ENCODE measurements at regions not wholly inside any gene's neighbourhood (a gene's known extent, or its start where the extent isn't known, plus 50 kb on each side); places are given as distances from the start of the nearest gene placed in this dataset.

- Histone ChIP-seq H3K9ac (ENCODE audit: low read length) (no peak overlapping the region), H4K20me1 (ENCODE audit: insufficient read depth, low read length) (no peaks in the 10 kb centered on the region), H3K36me3 (ENCODE audit: insufficient read depth, low read length) (no peaks in the 10 kb centered on the region), H3K4me2 (ENCODE audit: low read length) (no peak overlapping the region), H3K9me3 (ENCODE audit: insufficient read depth, low read depth, low read length) (no peaks in the 10 kb centered on the region), H3K79me2 (ENCODE audit: insufficient read depth, low read length) (no peaks in the 10 kb centered on the region), H3K27ac (ENCODE audit: low read depth, low read length) (no peak overlapping the region), H3K27me3 (ENCODE audit: insufficient read depth, low read length) (no peaks in the 10 kb centered on the region), H3K4me3 (ENCODE audit: insufficient read depth, low read depth, low read length) (no peak overlapping the region), H3K4me1 (ENCODE audit: insufficient read depth, low read length) (no peaks in the 10 kb centered on the region), H2AFZ (ENCODE audit: low read depth, low read length) (no peak overlapping the region)
- Mint-ChIP-seq H3K27me3 (ENCODE audit: low read depth, unreplicated experiment) (no peaks in the 10 kb centered on the region), H3K4me3 (ENCODE audit: unreplicated experiment) (no peak overlapping the region), H3K4me1 (ENCODE audit: low read depth, unreplicated experiment) (no peaks in the 10 kb centered on the region), H3K36me3 (ENCODE audit: low read depth, unreplicated experiment) (no peaks in the 10 kb centered on the region), H3K9me3 (ENCODE audit: unreplicated experiment) (peaks cover 1% of the 10 kb centered on the region), H3K27ac (ENCODE audit: unreplicated experiment) (no peak overlapping the region)
- TF ChIP-seq CTCF (IDR thresholded peaks at IDR 0.05; ENCODE audit: insufficient read depth, low read depth, low read length) (no peak), EZH2 (IDR thresholded peaks at IDR 0.05; ENCODE audit: insufficient read depth, low read length) (no peak)
- DNase-seq (ENCODE audit: low read depth) (no peak), FAIRE-seq (no peak)
Observed at GRCh38 chr5:97606531-97606930, 423.5 kb upstream of the RIOK2 start.

- H2AFZ ChIP-seq (ENCODE audit: low read depth, low read length): no peak overlapping the region
- Mint-ChIP-seq H3K9me3 (ENCODE audit: unreplicated experiment) (peaks cover 1% of the 10 kb centered on the region), H3K4me3 (ENCODE audit: unreplicated experiment) (no peak overlapping the region), H3K27me3 (ENCODE audit: low read depth, unreplicated experiment) (no peaks in the 10 kb centered on the region), H3K27ac (ENCODE audit: unreplicated experiment) (no peak overlapping the region), H3K36me3 (ENCODE audit: low read depth, unreplicated experiment) (no peaks in the 10 kb centered on the region), H3K4me1 (ENCODE audit: low read depth, unreplicated experiment) (no peaks in the 10 kb centered on the region)
- no peaks in the 10 kb centered on the region for H3K36me3 ChIP-seq (ENCODE audit: insufficient read depth, low read length)
- no peak overlapping the region for H3K4me2 ChIP-seq (ENCODE audit: low read length)
- TF ChIP-seq EZH2 (IDR thresholded peaks at IDR 0.05; ENCODE audit: insufficient read depth, low read length): no peak
- TF ChIP-seq CTCF (IDR thresholded peaks at IDR 0.05; ENCODE audit: insufficient read depth, low read depth, low read length): no peak
- H3K4me1 ChIP-seq (ENCODE audit: insufficient read depth, low read length): no peaks in the 10 kb centered on the region
- FAIRE-seq (no peak), DNase-seq (ENCODE audit: low read depth) (no peak)
- no peak overlapping the region for H3K4me3 ChIP-seq (ENCODE audit: insufficient read depth, low read depth, low read length)
- H3K79me2 ChIP-seq (ENCODE audit: insufficient read depth, low read length): no peaks in the 10 kb centered on the region
- no peak overlapping the region for H3K9ac ChIP-seq (ENCODE audit: low read length)
- no peaks in the 10 kb centered on the region for H3K9me3 ChIP-seq (ENCODE audit: insufficient read depth, low read depth, low read length)
- H3K27ac ChIP-seq (ENCODE audit: low read depth, low read length): no peak overlapping the region
- H4K20me1 ChIP-seq (ENCODE audit: insufficient read depth, low read length): no peaks in the 10 kb centered on the region
- H3K27me3 ChIP-seq (ENCODE audit: insufficient read depth, low read length): no peaks in the 10 kb centered on the region
Observed at GRCh38 chr5:97608501-97608900, 425.5 kb upstream of the RIOK2 start.

GRCh38 chr5:97618721-97619120 is 435.7 kb upstream of the RIOK2 start:
- Mint-ChIP-seq H3K27ac (ENCODE audit: unreplicated experiment) (no peak overlapping the region), H3K9me3 (ENCODE audit: unreplicated experiment) (no peaks in the 10 kb centered on the region), H3K4me1 (ENCODE audit: low read depth, unreplicated experiment) (peaks cover 6% of the 10 kb centered on the region), H3K36me3 (ENCODE audit: low read depth, unreplicated experiment) (no peaks in the 10 kb centered on the region), H3K4me3 (ENCODE audit: unreplicated experiment) (no peak overlapping the region), H3K27me3 (ENCODE audit: low read depth, unreplicated experiment) (no peaks in the 10 kb centered on the region)
- H3K79me2 ChIP-seq (ENCODE audit: insufficient read depth, low read length): no peaks in the 10 kb centered on the region
- no peak overlapping the region for H3K9ac ChIP-seq (ENCODE audit: low read length)
- peak; percentile 29 for FAIRE-seq
- H3K4me2 ChIP-seq (ENCODE audit: low read length): no peak overlapping the region
- no peaks in the 10 kb centered on the region for H3K4me1 ChIP-seq (ENCODE audit: insufficient read depth, low read length)
- H3K27ac ChIP-seq (ENCODE audit: low read depth, low read length): no peak overlapping the region
- no peaks in the 10 kb centered on the region for H3K27me3 ChIP-seq (ENCODE audit: insufficient read depth, low read length)
- DNase-seq (ENCODE audit: low read depth): peak; percentile 78
- H3K36me3 ChIP-seq (ENCODE audit: insufficient read depth, low read length): no peaks in the 10 kb centered on the region
- H3K4me3 ChIP-seq (ENCODE audit: insufficient read depth, low read depth, low read length): no peak overlapping the region
- no peak for TF ChIP-seq CTCF (IDR thresholded peaks at IDR 0.05; ENCODE audit: insufficient read depth, low read depth, low read length)
- no peak for TF ChIP-seq EZH2 (IDR thresholded peaks at IDR 0.05; ENCODE audit: insufficient read depth, low read length)
- H2AFZ ChIP-seq (ENCODE audit: low read depth, low read length): no peak overlapping the region
- no peaks in the 10 kb centered on the region for H4K20me1 ChIP-seq (ENCODE audit: insufficient read depth, low read length)
- no peaks in the 10 kb centered on the region for H3K9me3 ChIP-seq (ENCODE audit: insufficient read depth, low read depth, low read length)
